Chondrocyte (in vitro differentiated cells): ENCODE measurements at regions not wholly inside any gene's neighbourhood (a gene's known extent, or its start where the extent isn't known, plus 50 kb on each side); places are given as distances from the start of the nearest gene placed in this dataset.

ENCODE experiments used
- DNase-seq: peaks from one replicate; pipeline ENCODE4 v3.0.0; 2021; ENCODE audit warnings: mixed read lengths, low spot score
- H3K27ac Mint-ChIP-seq: one replicate; pipeline ENCODE4 v1.8.0; 2021; ENCODE audit warnings: mild to moderate bottlenecking, moderate library complexity, mixed read lengths; ENCODE audit not compliant: unreplicated experiment
- H3K27me3 Mint-ChIP-seq: 2 replicates; pipeline ENCODE4 v1.8.0; 2021; ENCODE audit warnings: low read depth, mixed read lengths
- H3K36me3 Mint-ChIP-seq: 2 replicates; pipeline ENCODE4 v1.8.0; 2021; ENCODE audit warnings: low read depth, mixed read lengths
- H3K4me1 Mint-ChIP-seq: 2 replicates; pipeline ENCODE4 v1.8.0; 2021; ENCODE audit warnings: low read depth, mild to moderate bottlenecking, mixed read lengths
- H3K4me3 Mint-ChIP-seq: one replicate; pipeline ENCODE4 v1.8.0; 2021; ENCODE audit warnings: mild to moderate bottlenecking, moderate library complexity, mixed read lengths; ENCODE audit not compliant: unreplicated experiment
- H3K9me3 Mint-ChIP-seq: 2 replicates; pipeline ENCODE4 v1.8.0; 2021; ENCODE audit warnings: low read depth, mixed read lengths
- CTCF ChIP-seq: fragments of 200-600 bp; sonication (generic); IDR thresholded peaks from 2 replicates; pipeline ENCODE4 v1.5.0; 2021; ENCODE audit warnings: antibody characterized with exemption, mild to moderate bottlenecking, moderate library complexity

GRCh38 chr1:60224523-60224922, 151.0 kb upstream of the C1orf87 start:
- Mint-ChIP-seq H3K36me3 (no peaks in the 10 kb centered on the region), H3K4me3 (no peak overlapping the region), H3K27ac (no peak overlapping the region), H3K9me3 (peaks cover 4% of the 10 kb centered on the region), H3K4me1 (peaks cover 7% of the 10 kb centered on the region), H3K27me3 (no peaks in the 10 kb centered on the region)
- no peak for TF ChIP-seq CTCF
- no peak for DNase-seq

- H3K27me3 Mint-ChIP-seq = no peaks in the 10 kb centered on the region
- no peak overlapping the region for H3K4me3 Mint-ChIP-seq
- TF ChIP-seq CTCF = no peak
These were observed 149.6 kb upstream of the C1orf87 start for GRCh38 chr1:60223158-60223557.

GRCh38 chr1:60222360-60223115, 149.0 kb upstream of the C1orf87 start:
- TF ChIP-seq CTCF = no peak
- Mint-ChIP-seq H3K4me3 (no peak overlapping the region), H3K9me3 (peaks cover 4% of the 10 kb centered on the region), H3K27ac (no peak overlapping the region), H3K36me3 (no peaks in the 10 kb centered on the region), H3K27me3 (no peaks in the 10 kb centered on the region), H3K4me1 (peaks cover 7% of the 10 kb centered on the region)
- DNase-seq = no peak

More at GRCh38 chr1:60223158-60223557, 149.6 kb upstream of the C1orf87 start:
- DNase-seq = no peak
- Mint-ChIP-seq H3K4me1 (peaks cover 7% of the 10 kb centered on the region), H3K27ac (no peak overlapping the region), H3K36me3 (no peaks in the 10 kb centered on the region), H3K9me3 (peaks cover 4% of the 10 kb centered on the region)

- H3K9me3 Mint-ChIP-seq = peaks cover 24% of the 10 kb centered on the region
- H3K36me3 Mint-ChIP-seq = no peaks in the 10 kb centered on the region
- no peaks in the 10 kb centered on the region for H3K27me3 Mint-ChIP-seq
- no peak for DNase-seq
- H3K4me3 Mint-ChIP-seq = no peak overlapping the region
- no peaks in the 10 kb centered on the region for H3K4me1 Mint-ChIP-seq
- no peak for TF ChIP-seq CTCF
- H3K27ac Mint-ChIP-seq = no peak overlapping the region
These were observed 139.7 kb upstream of the C1orf87 start for GRCh38 chr1:60213253-60213652.

GRCh38 chr1:60196026-60196425, 122.5 kb upstream of the C1orf87 start:
- no peaks in the 10 kb centered on the region for H3K27me3 Mint-ChIP-seq
- no peak for DNase-seq
- TF ChIP-seq CTCF = no peak
- no peaks in the 10 kb centered on the region for H3K4me1 Mint-ChIP-seq
- peaks cover 10% of the 10 kb centered on the region for H3K9me3 Mint-ChIP-seq
- H3K4me3 Mint-ChIP-seq = no peak overlapping the region
- H3K27ac Mint-ChIP-seq = no peak overlapping the region
- peaks cover 5% of the 10 kb centered on the region for H3K36me3 Mint-ChIP-seq
